ENCODE measurements at regions not wholly inside any gene's neighbourhood (a gene's known extent, or its start where the extent isn't known, plus 50 kb on each side); places are given as distances from the start of the nearest gene placed in this dataset.

DNA sequence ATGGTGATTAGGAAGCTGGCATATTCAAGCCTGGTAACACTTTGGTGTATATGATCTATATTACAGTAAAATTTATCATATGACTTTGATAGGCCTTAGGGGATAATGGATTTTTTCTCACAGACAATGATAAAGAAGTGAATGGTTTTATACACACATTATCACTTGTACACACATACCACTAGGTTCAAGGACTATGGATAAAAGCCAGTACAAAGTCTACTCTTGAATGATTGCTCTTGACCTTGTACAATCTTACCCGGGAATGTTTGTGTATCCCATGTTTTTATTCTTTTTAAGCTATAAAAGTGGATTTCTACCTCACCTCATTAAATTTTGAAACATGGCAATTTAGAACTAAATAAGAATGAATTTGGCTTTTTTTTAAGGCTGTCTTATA, 414.5 kb upstream of the ADAMTSL1 start:
- no peak for DNase-seq (ENCODE audit: low read depth, low spot score)
- no peak for FAIRE-seq

More for the DNA sequence above, 414.5 kb upstream of the ADAMTSL1 start:
- Histone ChIP-seq H3K27ac (ENCODE audit: insufficient read depth, low read depth, low read length) (no peak overlapping the region), H2AFZ (ENCODE audit: low read depth, low read length) (no peak overlapping the region), H3K36me3 (ENCODE audit: control insufficient read depth in 2 of 2, extremely low read depth in 1 of 2, insufficient read depth in 2 of 2, low read length in 2 of 2) (no peaks in the 10 kb centered on the region), H3K27me3 (ENCODE audit: control insufficient read depth in 2 of 2, insufficient read depth in 2 of 2, low read length in 2 of 2) (peaks cover 0 to 2% of the 10 kb centered on the region in 2 experiments), H3K4me1 (ENCODE audit: control insufficient read depth, extremely low read depth, insufficient read depth, low read length) (no peaks in the 10 kb centered on the region), H3K9me3 (replicated peaks; ENCODE audit: control insufficient read depth, insufficient read depth, low read length) (no peaks in the 10 kb centered on the region), H3K4me2 (ENCODE audit: insufficient read depth, low read length) (no peak overlapping the region), H3K9me1 (replicated peaks; ENCODE audit: control insufficient read depth, extremely low read depth, insufficient read depth, low read length) (peaks cover 2% of the 10 kb centered on the region), H3K79me2 (ENCODE audit: control insufficient read depth, insufficient read depth, low read length) (no peaks in the 10 kb centered on the region), H4K20me1 (replicated peaks; ENCODE audit: control insufficient read depth, extremely low read depth, insufficient read depth, low read length) (no peaks in the 10 kb centered on the region), H3K4me3 (replicated peaks in 1 of 3; ENCODE audit: insufficient read depth in 1 of 3, low read depth in 1 of 3, low read length in 3 of 3) (no peak overlapping the region), H3K9ac (replicated peaks; ENCODE audit: extremely low read depth, insufficient read depth, low read length) (no peak overlapping the region)
- intact Hi-C loops (cut with micrococcal nuclease) (no loop called here), dilution Hi-C loops (cut with MboI; ENCODE audit: extremely low pct_ligation_motif_present, low sequenced_read_pairs) (no loop called here)
- TF ChIP-seq JUN (IDR thresholded peaks at IDR 0.05; ENCODE audit: borderline replicate concordance, insufficient read depth, insufficient read length, low read depth): no peak
- no peak for TF ChIP-seq MAX (IDR thresholded peaks at IDR 0.05; ENCODE audit: insufficient read depth, insufficient read length)
- TF ChIP-seq EZH2 (IDR thresholded peaks at IDR 0.05; ENCODE audit: borderline replicate concordance, low read depth, low read length, severe bottlenecking): no peak
- no peak for TF ChIP-seq POLR2AphosphoS5 (IDR thresholded peaks at IDR 0.05; ENCODE audit: insufficient read depth, low read depth, low read length)
- TF ChIP-seq FOS (IDR thresholded peaks at IDR 0.05; ENCODE audit: borderline replicate concordance, insufficient read depth, low read length): no peak
- no peak for TF ChIP-seq MYC (IDR thresholded peaks at IDR 0.05; ENCODE audit: low read depth, low read length)
- TF ChIP-seq POLR2A (IDR thresholded peaks at IDR 0.05; ENCODE audit: low read depth, low read length): no peak
- TF ChIP-seq, protein P1, sequence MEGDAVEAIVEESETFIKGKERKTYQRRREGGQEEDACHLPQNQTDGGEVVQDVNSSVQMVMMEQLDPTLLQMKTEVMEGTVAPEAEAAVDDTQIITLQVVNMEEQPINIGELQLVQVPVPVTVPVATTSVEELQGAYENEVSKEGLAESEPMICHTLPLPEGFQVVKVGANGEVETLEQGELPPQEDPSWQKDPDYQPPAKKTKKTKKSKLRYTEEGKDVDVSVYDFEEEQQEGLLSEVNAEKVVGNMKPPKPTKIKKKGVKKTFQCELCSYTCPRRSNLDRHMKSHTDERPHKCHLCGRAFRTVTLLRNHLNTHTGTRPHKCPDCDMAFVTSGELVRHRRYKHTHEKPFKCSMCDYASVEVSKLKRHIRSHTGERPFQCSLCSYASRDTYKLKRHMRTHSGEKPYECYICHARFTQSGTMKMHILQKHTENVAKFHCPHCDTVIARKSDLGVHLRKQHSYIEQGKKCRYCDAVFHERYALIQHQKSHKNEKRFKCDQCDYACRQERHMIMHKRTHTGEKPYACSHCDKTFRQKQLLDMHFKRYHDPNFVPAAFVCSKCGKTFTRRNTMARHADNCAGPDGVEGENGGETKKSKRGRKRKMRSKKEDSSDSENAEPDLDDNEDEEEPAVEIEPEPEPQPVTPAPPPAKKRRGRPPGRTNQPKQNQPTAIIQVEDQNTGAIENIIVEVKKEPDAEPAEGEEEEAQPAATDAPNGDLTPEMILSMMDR (IDR thresholded peaks at IDR 0.05; ENCODE audit: extremely low read depth in 1 of 2, insufficient read depth in 1 of 2, low read depth in 1 of 2, low read length in 2 of 2): no peak
- no peak for TF ChIP-seq GATA2 (IDR thresholded peaks at IDR 0.05; ENCODE audit: insufficient read depth, insufficient read length, low read depth, low read length)
- POLR2A ChIA-PET: no interaction called here
- no TSS peak for BruUV-seq (replicated peaks)
- CTCF ChIA-PET: interaction anchor here (1.2 to 2.5 kb wide), 2 partner anchors 219 to 248 kb away, joined by 3 to 7 read pairs; no protein-coding TSS in a partner anchor
